Brain pericyte (primary cell): ENCODE measurements at regions not wholly inside any gene's neighbourhood (a gene's known extent, or its start where the extent isn't known, plus 50 kb on each side); places are given as distances from the start of the nearest gene placed in this dataset.
"Not testable (repeated sequence)": the region's sequence is repeated elsewhere in the genome, so short reads cannot be mapped to it uniquely, and the experiment has no call there.

ENCODE experiments used
- DNase-seq: peaks from one replicate; pipeline ENCODE4 v3.0.0-alpha.2; 2012; ENCODE audit warnings: low read depth, low spot score

- no peak for DNase-seq
These were observed 155.1 kb upstream of the CDH2 start for GRCh38 chr18:28332071-28332470.

- DNase-seq, result no peak
These were observed 154.6 kb upstream of the CDH2 start for GRCh38 chr18:28331551-28331950.

DNA sequence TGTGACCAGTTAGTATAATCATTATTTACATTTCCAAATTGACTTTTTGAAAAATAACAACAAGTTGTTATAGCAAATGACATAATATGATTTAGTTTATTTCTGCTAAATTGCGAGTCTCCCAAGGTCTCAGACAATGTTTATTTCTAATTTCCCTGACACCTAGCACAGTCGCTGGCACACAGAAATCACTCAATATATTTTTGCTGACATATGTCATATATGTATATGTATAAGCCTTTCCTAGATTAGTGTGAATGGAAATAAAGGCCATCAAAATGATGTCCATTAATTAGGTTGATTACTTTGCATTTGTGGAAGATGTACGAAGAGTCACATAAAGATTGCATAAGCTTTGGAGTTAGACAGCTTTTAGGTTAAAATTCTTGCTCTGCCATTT is 136.7 kb upstream of the CDH2 start:
- DNase-seq, result no peak

- DNase-seq, result no peak
These were observed 111.9 kb upstream of the CDH2 start for GRCh38 chr18:28288784-28289183.

DNA sequence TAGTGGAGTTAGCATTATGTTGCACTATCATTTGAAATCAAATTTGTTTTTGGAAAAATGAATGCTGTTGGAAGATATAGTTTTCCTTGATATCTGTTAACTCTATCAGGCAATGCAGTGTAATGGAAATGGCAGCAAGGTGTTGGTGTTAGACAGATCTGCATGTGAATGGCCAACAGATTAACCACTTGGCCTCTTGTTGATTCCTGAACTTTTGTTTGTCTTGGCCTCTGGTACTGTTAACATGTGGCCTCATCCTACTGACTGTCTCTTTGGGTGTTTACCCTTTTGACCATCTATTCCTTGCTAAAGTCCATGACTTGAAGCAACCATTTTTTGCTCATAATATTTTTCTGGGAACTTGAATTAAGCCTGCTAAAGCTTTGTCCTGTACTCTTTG is 110.2 kb upstream of the CDH2 start:
- no peak for DNase-seq

- no peak for DNase-seq
These were observed 107.2 kb upstream of the CDH2 start for GRCh38 chr18:28284132-28284531.

DNA sequence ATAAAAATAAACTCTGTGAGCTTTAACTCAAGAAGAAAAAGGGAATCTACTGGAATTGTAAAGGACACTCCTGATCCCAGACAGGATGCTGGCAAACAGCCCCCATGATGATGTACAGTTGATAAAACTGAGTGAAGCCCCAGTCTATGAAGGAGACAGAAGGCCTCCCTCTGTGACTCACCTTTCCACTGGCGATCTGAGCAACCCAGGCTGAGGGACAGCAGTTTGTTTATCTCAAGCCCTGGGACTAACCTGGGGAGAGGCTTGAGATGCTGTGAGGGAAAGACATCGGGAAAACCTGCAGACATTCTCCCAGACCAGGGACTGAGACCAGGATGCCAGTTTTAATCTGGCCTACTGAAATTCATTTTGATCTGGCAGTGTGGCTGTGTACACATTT is 104.5 kb upstream of the CDH2 start:
- no peak for DNase-seq

DNA sequence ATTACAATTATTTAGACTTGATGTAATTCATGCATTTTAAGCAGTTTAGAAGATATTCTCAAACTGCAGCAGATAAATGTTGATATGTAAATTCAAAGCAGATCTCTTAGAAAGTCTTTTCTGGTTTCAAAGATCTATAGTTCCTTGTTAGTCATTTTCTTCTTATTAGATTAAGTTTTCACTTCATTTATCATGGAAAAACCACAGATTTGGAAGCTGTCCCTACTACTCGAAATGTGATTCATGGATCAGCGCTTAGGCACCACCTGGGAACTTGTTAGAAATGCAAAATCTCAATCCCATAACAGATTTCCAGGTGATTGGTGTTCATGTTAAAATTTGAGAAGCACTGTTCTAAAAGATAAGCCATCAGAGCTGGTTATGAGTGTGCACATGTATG is 92.8 kb upstream of the CDH2 start:
- DNase-seq, result no peak

DNA sequence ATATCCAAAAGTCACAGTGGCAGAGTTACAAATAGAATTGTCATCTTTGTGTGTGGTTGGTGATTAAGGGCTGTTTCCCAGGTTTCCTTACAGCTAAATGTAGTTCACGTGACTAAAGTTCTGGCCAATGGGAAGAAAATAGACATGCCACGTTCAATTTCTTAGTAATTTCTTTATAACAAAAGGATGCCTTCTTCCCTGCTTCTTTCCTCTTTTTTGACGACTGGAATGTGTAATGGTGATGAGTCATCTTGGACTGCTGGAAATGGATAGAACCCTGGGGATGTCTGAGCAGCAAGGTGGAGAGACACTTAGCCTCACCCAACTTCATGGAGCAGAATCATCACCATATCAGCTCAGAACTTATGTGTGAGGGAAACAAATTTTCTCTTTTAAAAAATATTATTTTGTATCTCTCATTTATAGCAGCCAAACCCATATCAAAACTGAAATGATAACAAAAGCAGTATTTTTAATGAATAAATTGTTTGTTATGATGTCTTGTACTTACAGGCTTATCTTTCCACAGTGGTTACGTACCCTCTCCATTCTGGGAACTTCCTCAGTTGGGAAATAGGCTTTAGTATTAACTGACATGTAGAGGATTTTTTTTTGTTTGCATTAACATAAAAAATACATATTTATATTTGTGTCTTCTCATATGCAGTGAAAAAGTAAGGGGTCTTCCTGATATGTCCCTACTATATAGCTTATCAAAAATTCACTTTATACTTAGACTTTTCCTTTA is 91.1 kb upstream of the CDH2 start:
- no peak for DNase-seq

DNA sequence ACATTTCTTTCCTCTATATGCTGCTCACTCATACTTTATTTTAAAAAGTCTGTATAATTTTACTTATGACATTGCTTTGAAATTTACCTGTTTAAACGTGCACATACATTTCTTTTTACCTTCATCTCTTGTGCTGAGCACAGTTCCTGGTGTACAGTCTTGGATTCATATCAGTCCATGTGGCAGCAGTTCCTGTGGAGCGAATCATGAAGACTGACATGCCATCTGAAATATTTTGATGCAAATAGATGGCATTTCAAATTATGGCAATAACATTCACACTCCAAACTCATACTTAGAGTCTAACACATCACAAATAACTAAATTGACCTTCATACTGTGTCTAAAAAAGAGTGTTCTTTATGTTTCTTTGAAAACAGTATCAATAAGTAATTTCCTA is 90.3 kb upstream of the CDH2 start:
- no peak for DNase-seq

DNA sequence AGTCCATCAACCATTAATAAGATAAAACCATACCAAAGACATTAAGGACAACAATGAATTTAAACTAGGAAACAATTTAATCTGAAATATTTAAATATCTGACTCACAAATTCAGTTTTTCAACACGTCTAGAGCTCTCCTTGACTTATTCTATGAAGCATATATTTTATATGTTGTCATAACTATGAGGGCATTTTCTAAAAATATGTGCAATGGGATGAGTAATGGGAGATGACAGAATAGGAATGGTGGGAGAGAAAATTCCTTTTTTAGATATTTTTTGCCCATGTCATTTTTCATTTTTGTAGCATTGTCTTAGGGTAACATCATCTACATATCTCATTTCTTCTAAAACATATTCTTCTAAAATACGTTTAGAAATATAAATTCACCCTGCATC is 79.2 kb upstream of the CDH2 start:
- no peak for DNase-seq

- no peak for DNase-seq
These were observed 71.7 kb upstream of the CDH2 start for GRCh38 chr18:28248653-28249052.

GRCh38 chr18:28240626-28241025 is 63.7 kb upstream of the CDH2 start:
- not testable (repeated sequence) for DNase-seq

- no peak for DNase-seq
These were observed 59.6 kb upstream of the CDH2 start for GRCh38 chr18:28236487-28236886.
